ENCODE measurements at regions not wholly inside any gene's neighbourhood (a gene's known extent, or its start where the extent isn't known, plus 50 kb on each side); places are given as distances from the start of the nearest gene placed in this dataset.

GRCh38 chr7:47045207-47046051 is 536.5 kb downstream of the TNS3 start:
- no peaks in the 10 kb centered on the region for H3K36me3 ChIP-seq
- DNase-seq (peak in 1 of 2 donors; percentile 38), ATAC-seq (peak; percentile 49 to 60)
- intact Hi-C loops (cut with DNase I; ENCODE audit: low total_unique reads), result no loop called here
- no peaks in the 10 kb centered on the region for H3K9me3 ChIP-seq
- in situ Hi-C loops (cut with MboI; ENCODE audit: low sequenced_read_pairs in 4 of 4), result no loop called here
- H3K4me1 ChIP-seq, result peaks cover 38 to 48% of the 10 kb centered on the region in 2 donors
- peak overlapping the region in 3 of 4 donors; percentile 26 to 56 (median 51) for H3K27ac ChIP-seq
- H3K4me3 ChIP-seq, result no peak overlapping the region
- no peak for TF ChIP-seq CTCF (IDR thresholded peaks at IDR 0.05 in 4 of 5, conservative IDR thresholded peaks at IDR 0.05 in 1 of 5)
- no peak for TF ChIP-seq POLR2A (IDR thresholded peaks at IDR 0.05)
- H3K27me3 ChIP-seq, result no peaks in the 10 kb centered on the region

GRCh38 chr7:47044625-47045024 is 537.3 kb downstream of the TNS3 start:
- TF ChIP-seq CTCF (IDR thresholded peaks at IDR 0.05 in 4 of 5, conservative IDR thresholded peaks at IDR 0.05 in 1 of 5), result no peak
- in situ Hi-C loops (cut with MboI; ENCODE audit: low sequenced_read_pairs in 4 of 4) (no loop called here), intact Hi-C loops (cut with DNase I; ENCODE audit: low total_unique reads) (no loop called here)
- peaks cover 46 to 51% of the 10 kb centered on the region in 2 donors for H3K4me1 ChIP-seq
- H3K27me3 ChIP-seq, result no peaks in the 10 kb centered on the region
- H3K9me3 ChIP-seq, result no peaks in the 10 kb centered on the region
- DNase-seq (no peak), ATAC-seq (no peak)
- H3K36me3 ChIP-seq, result no peaks in the 10 kb centered on the region
- no peak overlapping the region for H3K4me3 ChIP-seq
- H3K27ac ChIP-seq, result peak overlapping the region in 1 of 4 donors; percentile 51

- Histone ChIP-seq H3K27me3 (no peaks in the 10 kb centered on the region), H3K27ac (no peak overlapping the region), H3K4me3 (no peak overlapping the region), H3K4me1 (peaks cover 55 to 56% of the 10 kb centered on the region in 2 donors), H3K9me3 (no peaks in the 10 kb centered on the region), H3K36me3 (no peaks in the 10 kb centered on the region)
- DNase-seq (no peak), ATAC-seq (no peak)
- TF ChIP-seq POLR2A (IDR thresholded peaks at IDR 0.05), result no peak
- no peak for TF ChIP-seq CTCF (IDR thresholded peaks at IDR 0.05 in 4 of 5, conservative IDR thresholded peaks at IDR 0.05 in 1 of 5)
- in situ Hi-C loops (cut with MboI; ENCODE audit: low sequenced_read_pairs in 4 of 4) (no loop called here), intact Hi-C loops (cut with DNase I; ENCODE audit: low total_unique reads) (no loop called here)
Observed at GRCh38 chr7:47043304-47043703, 538.6 kb downstream of the TNS3 start.

GRCh38 chr7:47042669-47043068 is 539.2 kb downstream of the TNS3 start:
- TF ChIP-seq POLR2A (IDR thresholded peaks at IDR 0.05), result no peak
- TF ChIP-seq CTCF (IDR thresholded peaks at IDR 0.05 in 4 of 5, conservative IDR thresholded peaks at IDR 0.05 in 1 of 5), result no peak
- in situ Hi-C loops (cut with MboI; ENCODE audit: low sequenced_read_pairs in 4 of 4) (no loop called here), intact Hi-C loops (cut with DNase I; ENCODE audit: low total_unique reads) (no loop called here)
- no peak overlapping the region for H3K4me3 ChIP-seq
- H3K9me3 ChIP-seq, result no peaks in the 10 kb centered on the region
- ATAC-seq, result no peak
- H3K4me1 ChIP-seq, result peaks cover 56 to 60% of the 10 kb centered on the region in 2 donors
- H3K27me3 ChIP-seq, result no peaks in the 10 kb centered on the region
- DNase-seq, result no peak
- H3K27ac ChIP-seq, result no peak overlapping the region
- H3K36me3 ChIP-seq, result no peaks in the 10 kb centered on the region
